Skeletal muscle tissue (tissue), 3 donors: ENCODE measurements at regions not wholly inside any gene's neighbourhood (a gene's known extent, or its start where the extent isn't known, plus 50 kb on each side); places are given as distances from the start of the nearest gene placed in this dataset.

ENCODE experiments used
- H3K27ac ChIP-seq: one replicate; pipeline ENCODE4 v1.7.0; 2013; ENCODE audit warnings: mild to moderate bottlenecking, low read depth, low read length, inconsistent platforms
- H3K27me3 ChIP-seq, 3 donors: one replicate each; pipeline ENCODE4 v1.7.0; 2013; ENCODE audit warnings: low read length in 3 of 3; ENCODE audit not compliant: control insufficient read depth in 3 of 3, insufficient read depth in 3 of 3
- H3K36me3 ChIP-seq, 3 donors: one replicate each; pipeline ENCODE4 v1.7.0; 2013; ENCODE audit warnings: low read length in 3 of 3; ENCODE audit not compliant: control insufficient read depth in 3 of 3, insufficient read depth in 3 of 3
- H3K4me1 ChIP-seq, 3 donors: one replicate each; pipeline ENCODE4 v1.7.0; 2013; ENCODE audit warnings: low read length in 3 of 3, mild to moderate bottlenecking in 3 of 3; ENCODE audit not compliant: control insufficient read depth in 3 of 3, insufficient read depth in 3 of 3
- H3K4me3 ChIP-seq, 3 donors: one replicate each; pipeline ENCODE4 v1.7.0; 2013; ENCODE audit warnings: low read length in 3 of 3
- H3K9ac ChIP-seq, 3 donors: one replicate each; pipeline ENCODE4 v1.7.0; 2013; ENCODE audit warnings: low read length in 3 of 3, mild to moderate bottlenecking in 3 of 3, moderate library complexity in 2 of 3, low read depth in 1 of 3
- H3K9me3 ChIP-seq, 3 donors: one replicate each; pipeline ENCODE4 v1.7.0; 2013; ENCODE audit warnings: low read length in 3 of 3; ENCODE audit not compliant: control insufficient read depth in 3 of 3
- donor health status: Osteomylitis.

- Histone ChIP-seq H3K9me3 (no peaks in the 10 kb centered on the region), H3K27ac (no peak overlapping the region), H3K9ac (no peak overlapping the region), H3K36me3 (no peaks in the 10 kb centered on the region), H3K4me3 (no peak overlapping the region), H3K4me1 (peaks cover 0 to 6% (median 5%) of the 10 kb centered on the region in 3 donors), H3K27me3 (no peaks in the 10 kb centered on the region)
Measured at GRCh38 chr7:16034353-16034752, 347.9 kb upstream of the MEOX2 start.

- H3K27ac ChIP-seq: no peak overlapping the region
Measured at GRCh38 chr7:16033233-16033632, 346.8 kb upstream of the MEOX2 start.

GRCh38 chr7:16028636-16029035 lies 342.2 kb upstream of the MEOX2 start:
- H3K4me3 ChIP-seq: no peak overlapping the region
- H3K9me3 ChIP-seq: no peaks in the 10 kb centered on the region
- H3K9ac ChIP-seq: no peak overlapping the region
- no peak overlapping the region for H3K27ac ChIP-seq
- no peaks in the 10 kb centered on the region for H3K36me3 ChIP-seq
- H3K27me3 ChIP-seq: no peaks in the 10 kb centered on the region
- peaks cover 8 to 26% (median 24%) of the 10 kb centered on the region in 3 donors for H3K4me1 ChIP-seq

More at GRCh38 chr7:16033233-16033632, 346.8 kb upstream of the MEOX2 start:
- Histone ChIP-seq H3K36me3 (no peaks in the 10 kb centered on the region), H3K27me3 (no peaks in the 10 kb centered on the region), H3K4me3 (no peak overlapping the region), H3K4me1 (peaks cover 0 to 12% (median 9%) of the 10 kb centered on the region in 3 donors), H3K9me3 (no peaks in the 10 kb centered on the region), H3K9ac (no peak overlapping the region)

GRCh38 chr7:16028103-16028502 lies 341.6 kb upstream of the MEOX2 start:
- no peaks in the 10 kb centered on the region for H3K27me3 ChIP-seq
- no peak overlapping the region for H3K4me3 ChIP-seq
- no peaks in the 10 kb centered on the region for H3K36me3 ChIP-seq
- H3K27ac ChIP-seq: no peak overlapping the region
- H3K4me1 ChIP-seq: peaks cover 8 to 22% (median 21%) of the 10 kb centered on the region in 3 donors
- H3K9me3 ChIP-seq: no peaks in the 10 kb centered on the region
- H3K9ac ChIP-seq: no peak overlapping the region

- no peak overlapping the region for H3K4me3 ChIP-seq
- H3K9me3 ChIP-seq: no peaks in the 10 kb centered on the region
- H3K36me3 ChIP-seq: no peaks in the 10 kb centered on the region
- peaks cover 8 to 19% (median 19%) of the 10 kb centered on the region in 3 donors for H3K4me1 ChIP-seq
- no peaks in the 10 kb centered on the region for H3K27me3 ChIP-seq
- no peak overlapping the region for H3K9ac ChIP-seq
- H3K27ac ChIP-seq: no peak overlapping the region
Measured at GRCh38 chr7:16027396-16027795, 340.9 kb upstream of the MEOX2 start.

- Histone ChIP-seq H3K4me1 (peaks cover 8 to 19% (median 19%) of the 10 kb centered on the region in 3 donors), H3K27ac (peak overlapping the region; percentile 45), H3K27me3 (no peaks in the 10 kb centered on the region), H3K9me3 (no peaks in the 10 kb centered on the region), H3K9ac (no peak overlapping the region), H3K4me3 (no peak overlapping the region), H3K36me3 (no peaks in the 10 kb centered on the region)
Measured at GRCh38 chr7:16026253-16027020, 340.0 kb upstream of the MEOX2 start.

GRCh38 chr7:16025696-16026095 lies 339.2 kb upstream of the MEOX2 start:
- H3K36me3 ChIP-seq: no peaks in the 10 kb centered on the region
- H3K4me1 ChIP-seq: peaks cover 8 to 19% (median 19%) of the 10 kb centered on the region in 3 donors
- H3K27ac ChIP-seq: peak overlapping the region; percentile 45
- no peaks in the 10 kb centered on the region for H3K9me3 ChIP-seq
- no peak overlapping the region for H3K9ac ChIP-seq
- no peaks in the 10 kb centered on the region for H3K27me3 ChIP-seq
- H3K4me3 ChIP-seq: no peak overlapping the region

GRCh38 chr7:16023503-16023902 lies 337.0 kb upstream of the MEOX2 start:
- Histone ChIP-seq H3K9me3 (no peaks in the 10 kb centered on the region), H3K36me3 (no peaks in the 10 kb centered on the region), H3K9ac (no peak overlapping the region), H3K4me3 (no peak overlapping the region), H3K27ac (no peak overlapping the region), H3K27me3 (no peaks in the 10 kb centered on the region), H3K4me1 (peaks cover 8 to 17% (median 12%) of the 10 kb centered on the region in 3 donors)

GRCh38 chr7:16023046-16023445 lies 336.6 kb upstream of the MEOX2 start:
- Histone ChIP-seq H3K27me3 (no peaks in the 10 kb centered on the region), H3K4me1 (peaks cover 8 to 17% (median 12%) of the 10 kb centered on the region in 3 donors), H3K9me3 (no peaks in the 10 kb centered on the region), H3K9ac (no peak overlapping the region), H3K36me3 (no peaks in the 10 kb centered on the region), H3K4me3 (no peak overlapping the region), H3K27ac (no peak overlapping the region)

- Histone ChIP-seq H3K4me3 (no peak overlapping the region), H3K9ac (no peak overlapping the region), H3K36me3 (no peaks in the 10 kb centered on the region), H3K9me3 (no peaks in the 10 kb centered on the region), H3K4me1 (peaks cover 6 to 10% (median 8%) of the 10 kb centered on the region in 3 donors), H3K27me3 (no peaks in the 10 kb centered on the region), H3K27ac (no peak overlapping the region)
Measured at GRCh38 chr7:16021851-16022250, 335.4 kb upstream of the MEOX2 start.
